Panc1 (cell line): ENCODE measurements at regions not wholly inside any gene's neighbourhood (a gene's known extent, or its start where the extent isn't known, plus 50 kb on each side); places are given as distances from the start of the nearest gene placed in this dataset.

Experiments
- ATAC-seq: fragments of 200-7000 bp; cut with Tn5 transposase; 2 replicates; pipeline ENCODE4 v1.9.1; 2020; ENCODE audit warnings: mild to moderate bottlenecking, moderate library complexity
- BruUV-seq: library from RNA; stranded (reverse); fragments of 400-500 nt; replicated peaks from 2 replicates; lab custom pipeline; 2021; lab: Mats Ljungman, UMichigan
- CTCF ChIA-PET: fragments of 300-600 bp; sonication (Branson Sonifier 250); formaldehyde crosslinking; loops from one replicate; lab custom pipeline; 2022; ENCODE audit warnings: antibody characterized with exemption; lab: Charles Lee
- POLR2A ChIA-PET: fragments of 300-600 bp; sonication (Branson Sonifier 250); formaldehyde crosslinking; loops from one replicate; lab custom pipeline; 2022; ENCODE audit warnings: antibody characterized with exemption; lab: Charles Lee
- DNase-seq: peaks from one replicate; pipeline ENCODE4 v3.0.0-alpha.2; 2010; ENCODE audit warnings: low read depth, low spot score
- H3K27ac ChIP-seq: 2 replicates; pipeline ENCODE4 v1.5.1; 2011; ENCODE audit warnings: mild to moderate bottlenecking, low read length, inconsistent platforms
- H3K27me3 ChIP-seq: fragments of 200-500 bp; sonication (Bioruptor generic); 2 replicates; pipeline ENCODE4 v1.6.0; 2014; ENCODE audit warnings: low read length, inconsistent platforms; ENCODE audit not compliant: control insufficient read depth, insufficient read depth
- H3K36me3 ChIP-seq: fragments of 200-500 bp; sonication (Bioruptor generic); 2 replicates; pipeline ENCODE4 v1.5.1; 2014; ENCODE audit warnings: inconsistent platforms, mild to moderate bottlenecking, low read length, moderate library complexity; ENCODE audit not compliant: control insufficient read depth, insufficient read depth
- H3K4me1 ChIP-seq: 2 replicates; pipeline ENCODE4 v1.5.1; 2011; ENCODE audit warnings: inconsistent platforms, mild to moderate bottlenecking, low read length, moderate library complexity; ENCODE audit not compliant: control insufficient read depth, insufficient read depth
- H3K4me3 ChIP-seq, 2 experiments: 2 replicates each; pipeline ENCODE4 v1.5.1; 2011 to 2012; ENCODE audit warnings: low read depth in 2 of 2, low read length in 2 of 2, mild to moderate bottlenecking in 2 of 2, inconsistent platforms in 1 of 2, moderate library complexity in 1 of 2
- H3K9me3 ChIP-seq: fragments of 200-500 bp; sonication (Bioruptor generic); 2 replicates; pipeline ENCODE4 v1.5.1; 2014; ENCODE audit warnings: low read depth, mild to moderate bottlenecking, inconsistent platforms, low read length, moderate library complexity; ENCODE audit not compliant: control insufficient read depth, insufficient read depth
- POLR2AphosphoS5 ChIP-seq: IDR thresholded peaks from 2 replicates; pipeline ENCODE4 v1.6.1; 2012; ENCODE audit warnings: mild to moderate bottlenecking, low read depth, low read length, moderate library complexity
- SIN3A ChIP-seq: IDR thresholded peaks from 2 replicates; pipeline ENCODE4 v1.6.1; 2012; ENCODE audit warnings: low read depth, mild to moderate bottlenecking, low read length, moderate library complexity, borderline replicate concordance; ENCODE audit not compliant: insufficient read depth
- TCF7L2 ChIP-seq: IDR thresholded peaks from 2 replicates; pipeline ENCODE4 v1.6.1; 2011; ENCODE audit warnings: mild to moderate bottlenecking, low read depth, low read length, inconsistent platforms
- in situ Hi-C: cut with HindIII; loops from 2 replicates; pipeline ENCODE4 v1.10.0; 2016; ENCODE audit warnings: low sequenced_read_pairs, low pct_unique_long_range_greater_than_20kb
- intact Hi-C: fragments of 100-400 bp; cut with micrococcal nuclease; formaldehyde crosslinking; loops from one replicate; pipeline ENCODE4 v1.10.0; 2022; ENCODE audit not compliant: unreplicated experiment
- TF ChIP-seq, protein P1 (sequence below): fragments of 450-650 bp; IDR thresholded peaks from 2 replicates; pipeline ENCODE4 v1.5.1; 2017; ENCODE audit warnings: mild to moderate bottlenecking
- TF ChIP-seq, protein P2 (sequence below), 2 experiments: IDR thresholded peaks; 2 replicates each; pipeline ENCODE4 v1.6.1; 2011 to 2012; ENCODE audit warnings: low read depth in 2 of 2, control low read depth in 1 of 2, low read length in 1 of 2, mild to moderate bottlenecking in 1 of 2, moderate library complexity in 1 of 2; ENCODE audit not compliant: insufficient read depth in 1 of 2

DNA sequence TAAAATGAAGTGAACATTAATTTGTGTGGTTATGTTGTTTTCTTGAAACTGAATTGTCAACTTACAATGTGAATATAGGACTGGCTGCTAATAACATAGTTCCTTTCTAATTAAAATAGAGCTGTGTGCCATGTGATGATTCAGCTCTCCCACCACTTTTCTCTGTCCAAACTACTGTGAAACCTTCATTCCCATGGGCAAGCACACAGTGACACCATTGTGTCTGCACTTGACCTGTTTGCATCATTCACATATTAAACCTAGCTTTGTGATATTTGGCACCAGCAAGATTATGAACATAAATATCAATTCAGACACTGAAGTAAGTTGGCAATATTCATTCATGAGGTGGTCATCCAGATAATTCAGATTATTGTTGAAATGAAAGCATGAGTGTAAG, 78.8 kb upstream of the TCF12 start:
- BruUV-seq: no TSS peak
- CTCF ChIA-PET: no interaction called here
- POLR2A ChIA-PET: no interaction called here

DNA sequence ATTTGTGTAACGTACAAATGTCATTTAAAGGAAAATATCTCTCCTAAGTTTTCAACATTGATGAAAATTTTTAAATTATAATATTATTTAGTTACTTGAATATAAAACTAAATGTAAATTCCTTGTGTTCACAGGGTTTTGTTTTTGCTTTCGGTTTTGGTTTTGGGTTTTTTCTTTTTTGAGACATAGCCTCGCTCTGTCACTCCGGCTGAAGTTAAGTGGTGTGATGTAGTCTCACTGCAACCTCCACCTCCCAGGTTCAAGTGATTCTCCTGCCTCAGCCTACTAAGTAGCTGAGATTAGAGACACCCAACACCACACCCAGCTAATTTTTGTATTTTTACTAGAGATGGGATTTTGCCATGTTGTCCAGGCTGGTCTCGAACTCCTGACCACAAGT, 79.3 kb upstream of the TCF12 start:
- H3K36me3 ChIP-seq: no peaks in the 10 kb centered on the region
- ATAC-seq (no peak), DNase-seq (no peak)
- no peaks in the 10 kb centered on the region for H3K9me3 ChIP-seq
- ChIA-PET CTCF (no interaction called here), POLR2A (no interaction called here)
- H3K4me1 ChIP-seq: no peaks in the 10 kb centered on the region
- intact Hi-C loops: no loop called here
- no TSS peak for BruUV-seq
- in situ Hi-C loops: no loop called here
- H3K27ac ChIP-seq: no peak overlapping the region
- TF ChIP-seq POLR2AphosphoS5 (no peak), TCF7L2 (no peak), SIN3A (no peak)
- TF ChIP-seq, protein P1, sequence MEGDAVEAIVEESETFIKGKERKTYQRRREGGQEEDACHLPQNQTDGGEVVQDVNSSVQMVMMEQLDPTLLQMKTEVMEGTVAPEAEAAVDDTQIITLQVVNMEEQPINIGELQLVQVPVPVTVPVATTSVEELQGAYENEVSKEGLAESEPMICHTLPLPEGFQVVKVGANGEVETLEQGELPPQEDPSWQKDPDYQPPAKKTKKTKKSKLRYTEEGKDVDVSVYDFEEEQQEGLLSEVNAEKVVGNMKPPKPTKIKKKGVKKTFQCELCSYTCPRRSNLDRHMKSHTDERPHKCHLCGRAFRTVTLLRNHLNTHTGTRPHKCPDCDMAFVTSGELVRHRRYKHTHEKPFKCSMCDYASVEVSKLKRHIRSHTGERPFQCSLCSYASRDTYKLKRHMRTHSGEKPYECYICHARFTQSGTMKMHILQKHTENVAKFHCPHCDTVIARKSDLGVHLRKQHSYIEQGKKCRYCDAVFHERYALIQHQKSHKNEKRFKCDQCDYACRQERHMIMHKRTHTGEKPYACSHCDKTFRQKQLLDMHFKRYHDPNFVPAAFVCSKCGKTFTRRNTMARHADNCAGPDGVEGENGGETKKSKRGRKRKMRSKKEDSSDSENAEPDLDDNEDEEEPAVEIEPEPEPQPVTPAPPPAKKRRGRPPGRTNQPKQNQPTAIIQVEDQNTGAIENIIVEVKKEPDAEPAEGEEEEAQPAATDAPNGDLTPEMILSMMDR: no peak
- TF ChIP-seq, protein P2, sequence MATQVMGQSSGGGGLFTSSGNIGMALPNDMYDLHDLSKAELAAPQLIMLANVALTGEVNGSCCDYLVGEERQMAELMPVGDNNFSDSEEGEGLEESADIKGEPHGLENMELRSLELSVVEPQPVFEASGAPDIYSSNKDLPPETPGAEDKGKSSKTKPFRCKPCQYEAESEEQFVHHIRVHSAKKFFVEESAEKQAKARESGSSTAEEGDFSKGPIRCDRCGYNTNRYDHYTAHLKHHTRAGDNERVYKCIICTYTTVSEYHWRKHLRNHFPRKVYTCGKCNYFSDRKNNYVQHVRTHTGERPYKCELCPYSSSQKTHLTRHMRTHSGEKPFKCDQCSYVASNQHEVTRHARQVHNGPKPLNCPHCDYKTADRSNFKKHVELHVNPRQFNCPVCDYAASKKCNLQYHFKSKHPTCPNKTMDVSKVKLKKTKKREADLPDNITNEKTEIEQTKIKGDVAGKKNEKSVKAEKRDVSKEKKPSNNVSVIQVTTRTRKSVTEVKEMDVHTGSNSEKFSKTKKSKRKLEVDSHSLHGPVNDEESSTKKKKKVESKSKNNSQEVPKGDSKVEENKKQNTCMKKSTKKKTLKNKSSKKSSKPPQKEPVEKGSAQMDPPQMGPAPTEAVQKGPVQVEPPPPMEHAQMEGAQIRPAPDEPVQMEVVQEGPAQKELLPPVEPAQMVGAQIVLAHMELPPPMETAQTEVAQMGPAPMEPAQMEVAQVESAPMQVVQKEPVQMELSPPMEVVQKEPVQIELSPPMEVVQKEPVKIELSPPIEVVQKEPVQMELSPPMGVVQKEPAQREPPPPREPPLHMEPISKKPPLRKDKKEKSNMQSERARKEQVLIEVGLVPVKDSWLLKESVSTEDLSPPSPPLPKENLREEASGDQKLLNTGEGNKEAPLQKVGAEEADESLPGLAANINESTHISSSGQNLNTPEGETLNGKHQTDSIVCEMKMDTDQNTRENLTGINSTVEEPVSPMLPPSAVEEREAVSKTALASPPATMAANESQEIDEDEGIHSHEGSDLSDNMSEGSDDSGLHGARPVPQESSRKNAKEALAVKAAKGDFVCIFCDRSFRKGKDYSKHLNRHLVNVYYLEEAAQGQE (IDR thresholded peaks at IDR 0.05; ENCODE audit: insufficient read depth in 1 of 2, low read depth in 2 of 2, low read length in 1 of 2): no peak
- no peak overlapping the region for H3K4me3 ChIP-seq
- no peaks in the 10 kb centered on the region for H3K27me3 ChIP-seq

More for the DNA sequence above, 78.8 kb upstream of the TCF12 start:
- Histone ChIP-seq H3K9me3 (no peaks in the 10 kb centered on the region), H3K36me3 (no peaks in the 10 kb centered on the region), H3K4me3 (no peak overlapping the region), H3K4me1 (no peaks in the 10 kb centered on the region), H3K27ac (no peak overlapping the region), H3K27me3 (no peaks in the 10 kb centered on the region)
- intact Hi-C loops: no loop called here
- in situ Hi-C loops: no loop called here
- DNase-seq (no peak), ATAC-seq (no peak)
- TF ChIP-seq POLR2AphosphoS5 (no peak), SIN3A (no peak), TCF7L2 (no peak)
- TF ChIP-seq, protein P2 (IDR thresholded peaks at IDR 0.05; ENCODE audit: insufficient read depth in 1 of 2, low read depth in 2 of 2, low read length in 1 of 2): no peak
- TF ChIP-seq, protein P1: no peak
